Stimulated activated CD8-positive, alpha-beta memory T cell treated with anti-CD3 and anti-CD28 coated beads, Interleukin-15, amount 100 ng/mL, for 48 hours (primary cell): ENCODE measurements at regions not wholly inside any gene's neighbourhood (a gene's known extent, or its start where the extent isn't known, plus 50 kb on each side); places are given as distances from the start of the nearest gene placed in this dataset.

ENCODE experiments used
- DNase-seq, 2 donors: peaks; one replicate each; pipeline ENCODE4 v3.0.0-alpha.2; 2020; ENCODE audit warnings: low read depth in 2 of 2

GRCh38 chr2:109070290-109070689 lies 58.7 kb upstream of the SH3RF3 start:
- DNase-seq = no peak

- no peak for DNase-seq
Measured at GRCh38 chr2:109069331-109070194, 59.4 kb upstream of the SH3RF3 start.

- DNase-seq = no peak
Measured at GRCh38 chr2:109068811-109069210, 60.2 kb upstream of the SH3RF3 start.

GRCh38 chr2:109067631-109068125 lies 61.3 kb upstream of the SH3RF3 start:
- DNase-seq = no peak

- no peak for DNase-seq
Measured at GRCh38 chr2:109066917-109067597, 61.9 kb upstream of the SH3RF3 start.

- DNase-seq = no peak
Measured at GRCh38 chr2:109066501-109066900, 62.5 kb upstream of the SH3RF3 start.

- DNase-seq = no peak
Measured at GRCh38 chr2:109065391-109065734, 63.6 kb upstream of the SH3RF3 start.

- no peak for DNase-seq
Measured at GRCh38 chr2:109064660-109065390, 64.2 kb upstream of the SH3RF3 start.

GRCh38 chr2:109062859-109063700 lies 65.9 kb upstream of the SH3RF3 start:
- no peak for DNase-seq

- DNase-seq = no peak
Measured at GRCh38 chr2:109062145-109062858, 66.7 kb upstream of the SH3RF3 start.

GRCh38 chr2:109061736-109062135 lies 67.3 kb upstream of the SH3RF3 start:
- DNase-seq = no peak

- no peak for DNase-seq
Measured at GRCh38 chr2:109060496-109060895, 68.5 kb upstream of the SH3RF3 start.

- DNase-seq = no peak
Measured at GRCh38 chr2:109059474-109060165, 69.4 kb upstream of the SH3RF3 start.

GRCh38 chr2:109058802-109059201 lies 69.8 kb upstream of the EDAR start:
- no peak for DNase-seq

GRCh38 chr2:109058191-109058632 lies 69.2 kb upstream of the EDAR start:
- no peak for DNase-seq

GRCh38 chr2:109057686-109058085 lies 68.7 kb upstream of the EDAR start:
- DNase-seq = peak in 1 of 2 donors; percentile 12

GRCh38 chr2:109055435-109055834 lies 66.4 kb upstream of the EDAR start:
- DNase-seq = no peak

- no peak for DNase-seq
Measured at GRCh38 chr2:109054865-109055264, 65.8 kb upstream of the EDAR start.

- DNase-seq = no peak
Measured at GRCh38 chr2:109053716-109054115, 64.7 kb upstream of the EDAR start.

GRCh38 chr2:109052922-109053321 lies 63.9 kb upstream of the EDAR start:
- DNase-seq = no peak
